ENCODE measurements at regions not wholly inside any gene's neighbourhood (a gene's known extent, or its start where the extent isn't known, plus 50 kb on each side); places are given as distances from the start of the nearest gene placed in this dataset.

DNA sequence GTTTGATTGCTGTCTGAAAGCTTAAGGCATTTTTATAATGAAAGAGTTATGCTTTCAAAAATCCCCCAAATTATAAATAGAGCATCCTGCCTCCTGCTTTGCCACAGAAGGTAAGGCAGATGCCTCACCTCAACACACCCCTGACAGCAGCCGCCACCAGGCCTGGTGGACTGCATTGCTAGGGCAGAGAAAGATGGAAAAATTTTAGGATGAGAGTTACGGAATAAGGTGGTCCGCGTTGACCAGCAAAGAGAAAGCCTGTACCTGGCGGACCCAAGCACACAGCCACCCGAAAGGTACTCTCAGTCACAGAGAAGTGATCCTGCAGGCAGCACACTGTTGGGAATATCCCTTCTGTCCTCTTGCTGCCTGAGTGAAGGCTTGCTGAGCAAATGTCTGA is 360.4 kb upstream of the SHH start:
- H3K4me3 ChIP-seq (ENCODE audit: low read depth, low read length) = no peak overlapping the region
- no peak for DNase-seq (ENCODE audit: low read depth)
- TF ChIP-seq, protein P1, sequence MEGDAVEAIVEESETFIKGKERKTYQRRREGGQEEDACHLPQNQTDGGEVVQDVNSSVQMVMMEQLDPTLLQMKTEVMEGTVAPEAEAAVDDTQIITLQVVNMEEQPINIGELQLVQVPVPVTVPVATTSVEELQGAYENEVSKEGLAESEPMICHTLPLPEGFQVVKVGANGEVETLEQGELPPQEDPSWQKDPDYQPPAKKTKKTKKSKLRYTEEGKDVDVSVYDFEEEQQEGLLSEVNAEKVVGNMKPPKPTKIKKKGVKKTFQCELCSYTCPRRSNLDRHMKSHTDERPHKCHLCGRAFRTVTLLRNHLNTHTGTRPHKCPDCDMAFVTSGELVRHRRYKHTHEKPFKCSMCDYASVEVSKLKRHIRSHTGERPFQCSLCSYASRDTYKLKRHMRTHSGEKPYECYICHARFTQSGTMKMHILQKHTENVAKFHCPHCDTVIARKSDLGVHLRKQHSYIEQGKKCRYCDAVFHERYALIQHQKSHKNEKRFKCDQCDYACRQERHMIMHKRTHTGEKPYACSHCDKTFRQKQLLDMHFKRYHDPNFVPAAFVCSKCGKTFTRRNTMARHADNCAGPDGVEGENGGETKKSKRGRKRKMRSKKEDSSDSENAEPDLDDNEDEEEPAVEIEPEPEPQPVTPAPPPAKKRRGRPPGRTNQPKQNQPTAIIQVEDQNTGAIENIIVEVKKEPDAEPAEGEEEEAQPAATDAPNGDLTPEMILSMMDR (IDR thresholded peaks at IDR 0.05; ENCODE audit: control insufficient read depth, extremely low read depth, insufficient read depth) = no peak

DNA sequence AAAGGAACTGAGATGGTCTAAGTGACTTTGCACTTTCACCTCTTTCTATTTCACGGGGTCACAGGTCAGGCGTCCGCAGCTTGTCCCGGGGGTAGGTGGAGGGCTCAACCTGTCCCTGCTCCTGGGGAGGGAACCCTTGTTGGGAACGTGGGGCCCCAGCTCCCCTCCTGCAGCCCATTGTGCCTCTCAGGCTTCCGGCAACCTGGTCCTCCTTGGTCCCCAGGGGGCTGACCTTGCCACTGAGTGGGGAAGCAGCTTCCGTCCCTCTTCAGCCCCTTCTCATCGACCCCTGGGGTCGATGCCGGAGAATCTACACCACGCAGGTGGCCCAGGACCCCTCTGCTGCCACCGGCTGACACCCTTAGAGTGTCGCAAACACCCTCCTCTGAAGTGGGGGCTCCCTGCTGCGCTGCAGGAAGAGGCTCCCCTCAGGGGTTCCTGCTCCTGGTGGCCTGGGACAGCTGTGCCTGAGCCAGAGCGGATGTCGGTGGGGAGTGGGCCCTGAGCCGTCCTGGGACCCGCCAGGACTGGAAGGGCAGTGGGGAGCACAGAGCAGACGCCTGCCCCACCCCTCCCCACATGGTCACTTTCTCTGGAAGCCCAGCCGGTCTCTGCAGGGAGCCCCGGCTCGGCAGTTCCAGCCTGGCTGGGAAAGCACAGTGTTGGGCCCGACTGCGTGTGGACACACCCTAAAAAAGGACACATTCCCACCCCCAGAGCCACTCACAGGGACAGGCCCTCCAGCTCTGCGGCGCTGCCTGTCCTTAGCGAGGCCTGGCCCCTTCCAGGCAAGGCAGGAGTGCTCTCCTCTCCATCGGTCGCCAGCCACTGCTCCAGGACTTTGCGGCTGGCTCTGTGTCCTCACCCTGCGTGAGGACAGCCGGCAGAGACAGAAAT is 357.5 kb upstream of the SHH start:
- DNase-seq (ENCODE audit: low read depth) = no peak
- TF ChIP-seq, protein P1 (IDR thresholded peaks at IDR 0.05; ENCODE audit: control insufficient read depth, extremely low read depth, insufficient read depth) = no peak
- no peak overlapping the region for H3K4me3 ChIP-seq (ENCODE audit: low read depth, low read length)

DNA sequence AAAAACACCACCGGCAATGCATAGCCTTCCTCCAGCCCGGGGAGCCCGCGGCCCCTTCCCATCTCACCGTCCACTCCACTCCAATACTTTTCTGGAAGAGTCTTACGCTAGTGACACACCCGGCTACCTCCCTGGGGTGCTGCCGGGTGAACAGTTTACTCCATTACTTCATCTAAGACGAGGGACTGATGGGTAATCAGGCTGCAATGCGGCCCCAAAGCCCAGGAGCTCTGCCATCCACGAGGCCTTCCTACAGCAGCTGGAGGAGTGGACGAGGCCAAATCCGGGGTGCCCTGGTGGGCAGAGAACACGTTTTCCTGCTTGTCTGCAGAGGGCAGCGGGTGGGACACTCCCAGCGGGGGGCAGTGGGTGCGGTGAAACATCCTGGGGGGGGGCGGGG is 356.2 kb upstream of the SHH start:
- DNase-seq (ENCODE audit: low read depth) = no peak
- TF ChIP-seq, protein P1 (IDR thresholded peaks at IDR 0.05; ENCODE audit: control insufficient read depth, extremely low read depth, insufficient read depth) = no peak
- H3K4me3 ChIP-seq (ENCODE audit: low read depth, low read length) = no peak overlapping the region

DNA sequence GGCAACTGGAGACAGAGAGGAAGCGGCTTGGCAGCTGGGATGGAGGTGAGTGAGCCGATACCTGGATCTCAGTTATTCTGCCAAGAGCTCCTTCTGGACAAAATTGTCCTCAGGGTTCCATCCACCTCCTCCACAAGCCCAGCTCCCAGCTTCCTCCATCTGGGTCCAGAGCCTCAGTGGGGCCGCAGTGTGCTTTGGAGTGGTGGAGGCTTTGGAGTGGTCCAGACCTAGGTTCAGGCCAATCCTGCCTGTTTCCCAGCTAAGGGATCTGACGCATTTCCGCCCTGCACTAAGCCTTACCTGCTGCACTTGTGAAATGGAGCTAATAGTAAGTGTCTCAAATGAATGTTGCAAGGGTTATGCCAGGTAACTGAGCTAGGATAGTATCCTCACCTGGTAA is 355.7 kb upstream of the SHH start:
- TF ChIP-seq, protein P1 (IDR thresholded peaks at IDR 0.05; ENCODE audit: control insufficient read depth, extremely low read depth, insufficient read depth) = no peak
- no peak overlapping the region for H3K4me3 ChIP-seq (ENCODE audit: low read depth, low read length)
- no peak for DNase-seq (ENCODE audit: low read depth)

DNA sequence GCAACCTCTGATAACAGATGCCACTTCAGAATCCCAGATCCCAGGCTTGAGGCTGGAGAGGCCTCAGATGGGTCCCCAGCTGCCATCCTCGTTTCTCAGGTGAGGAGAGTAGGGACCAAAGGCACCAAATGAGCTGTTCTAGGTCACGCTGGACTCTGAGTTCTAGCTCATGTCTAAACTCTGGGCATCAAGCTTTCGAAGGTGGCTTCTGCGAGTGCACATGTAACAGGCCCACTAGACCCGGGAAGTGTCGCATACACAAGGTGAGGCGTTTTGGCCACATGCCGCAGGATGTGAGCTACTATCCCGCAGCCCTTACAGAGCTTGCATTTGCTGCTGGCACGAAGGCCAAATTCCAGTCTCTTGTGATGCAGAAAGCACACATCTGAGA is 355.1 kb upstream of the SHH start:
- H3K4me3 ChIP-seq (ENCODE audit: low read depth, low read length) = no peak overlapping the region
- no peak for DNase-seq (ENCODE audit: low read depth)
- TF ChIP-seq, protein P1 (IDR thresholded peaks at IDR 0.05; ENCODE audit: control insufficient read depth, extremely low read depth, insufficient read depth) = no peak

DNA sequence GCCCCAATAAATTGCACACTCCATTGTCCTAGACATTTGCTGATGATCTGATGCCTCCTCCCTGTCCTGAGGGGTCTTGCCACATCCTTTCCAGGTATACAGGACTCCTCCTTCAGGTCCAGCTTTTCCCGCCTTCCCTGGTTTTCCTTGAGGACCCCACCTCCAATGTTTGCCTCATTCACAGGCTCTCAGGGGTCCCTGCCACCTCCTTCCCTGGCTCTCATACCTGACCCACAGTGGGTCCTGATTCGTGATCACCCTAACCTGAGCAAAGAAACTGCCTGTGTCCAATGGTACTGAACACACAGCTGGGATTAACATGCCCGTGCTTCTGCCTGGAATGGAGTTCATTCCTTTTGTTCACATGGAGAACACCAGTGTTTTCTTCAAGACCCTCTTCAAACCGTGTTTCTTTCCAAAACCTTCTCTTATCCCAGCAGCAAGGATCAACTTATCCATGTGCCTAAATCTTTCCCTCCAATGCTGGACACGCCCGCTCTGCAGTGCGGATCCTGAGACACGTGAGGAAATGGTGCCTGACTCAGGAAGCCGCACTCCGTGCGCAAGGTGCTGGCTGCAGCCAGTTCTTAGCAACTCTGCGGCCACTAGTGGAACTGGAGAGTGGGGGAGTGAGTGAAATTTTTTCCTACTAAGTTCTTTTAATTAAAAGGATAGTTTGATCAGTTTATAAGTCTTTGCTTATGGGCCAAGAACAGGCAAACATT is 354.6 kb upstream of the SHH start:
- no peak overlapping the region for H3K4me3 ChIP-seq (ENCODE audit: low read depth, low read length)
- TF ChIP-seq, protein P1 (IDR thresholded peaks at IDR 0.05; ENCODE audit: control insufficient read depth, extremely low read depth, insufficient read depth) = no peak
- no peak for DNase-seq (ENCODE audit: low read depth)

Measured in LNCaP clone FGC (cell line).